Fibroblast of lung (primary cell): ENCODE measurements at regions not wholly inside any gene's neighbourhood (a gene's known extent, or its start where the extent isn't known, plus 50 kb on each side); places are given as distances from the start of the nearest gene placed in this dataset.

Experiments
- DNase-seq, 2 donors: peaks; one replicate each; pipeline versions ENCODE4 v3.0.0 to v3.0.0-alpha.2; 2010; ENCODE audit warnings: low read depth in 2 of 2
- H2AFZ ChIP-seq: 2 replicates; pipeline ENCODE4 v1.5.1; 2012; ENCODE audit warnings: low read length, control low read depth, inconsistent platforms
- H3K27ac ChIP-seq: 2 replicates; pipeline ENCODE4 v1.5.1; 2011; ENCODE audit warnings: low read length, control low read depth; ENCODE audit not compliant: insufficient read depth
- H3K27me3 ChIP-seq: 2 replicates; pipeline ENCODE4 v1.5.1; 2011; ENCODE audit warnings: mild to moderate bottlenecking, low read length; ENCODE audit not compliant: control insufficient read depth, insufficient read depth
- H3K36me3 ChIP-seq: 2 replicates; pipeline ENCODE4 v1.5.1; 2011; ENCODE audit warnings: low read length; ENCODE audit not compliant: control insufficient read depth, insufficient read depth
- H3K4me1 ChIP-seq: 2 replicates; pipeline ENCODE4 v1.5.1; 2011; ENCODE audit warnings: low read length; ENCODE audit not compliant: control insufficient read depth, insufficient read depth; ENCODE audit errors: extremely low read depth
- H3K4me2 ChIP-seq: 2 replicates; pipeline ENCODE4 v1.5.1; 2011; ENCODE audit warnings: low read length, control low read depth; ENCODE audit not compliant: insufficient read depth; ENCODE audit errors: extremely low read depth
- H3K4me3 ChIP-seq, 4 experiments: fragments of 200-600 bp in 1 of 4; sonication (generic) in 1 of 4; replicated peaks in 1 of 4; 2 replicates each; pipeline ENCODE4 v1.5.1; 2011 to 2016; ENCODE audit warnings: low read length in 4 of 4, low read depth in 3 of 4, mild to moderate bottlenecking in 3 of 4, control low read depth in 2 of 4, inconsistent platforms in 1 of 4, mixed read lengths in 1 of 4; ENCODE audit not compliant: insufficient read depth in 1 of 4; ENCODE audit errors: control extremely low read depth in 1 of 4
- H3K79me2 ChIP-seq: 2 replicates; pipeline ENCODE4 v1.5.1; 2012; ENCODE audit warnings: mild to moderate bottlenecking, low read length, inconsistent platforms; ENCODE audit not compliant: control insufficient read depth, insufficient read depth
- H3K9ac ChIP-seq: 2 replicates; pipeline ENCODE4 v1.5.1; 2011; ENCODE audit warnings: mild to moderate bottlenecking, low read length, control low read depth; ENCODE audit not compliant: insufficient read depth
- H3K9me3 ChIP-seq: 2 replicates; pipeline ENCODE4 v1.5.1; 2012; ENCODE audit warnings: low read depth, low read length; ENCODE audit not compliant: control insufficient read depth, insufficient read depth
- H4K20me1 ChIP-seq: 2 replicates; pipeline ENCODE4 v1.5.1; 2011; ENCODE audit warnings: low read length; ENCODE audit not compliant: control insufficient read depth, insufficient read depth; ENCODE audit errors: extremely low read depth
- EZH2 ChIP-seq: IDR thresholded peaks from 2 replicates; pipeline ENCODE4 v1.5.1; 2012; ENCODE audit warnings: low read length, control low read depth, mild to moderate bottlenecking; ENCODE audit errors: missing control alignments
- TF ChIP-seq, protein P1 (sequence below), 2 donors: IDR thresholded peaks in 1 of 2; conservative IDR thresholded peaks in 1 of 2; 1 replicate in 1 of 2; 2 replicates in 1 of 2; pipeline ENCODE4 v1.5.1; 2011 to 2012; ENCODE audit warnings: low read length in 2 of 2, control low read depth in 1 of 2, inconsistent platforms in 1 of 2, low read depth in 1 of 2, mild to moderate bottlenecking in 1 of 2

DNA sequence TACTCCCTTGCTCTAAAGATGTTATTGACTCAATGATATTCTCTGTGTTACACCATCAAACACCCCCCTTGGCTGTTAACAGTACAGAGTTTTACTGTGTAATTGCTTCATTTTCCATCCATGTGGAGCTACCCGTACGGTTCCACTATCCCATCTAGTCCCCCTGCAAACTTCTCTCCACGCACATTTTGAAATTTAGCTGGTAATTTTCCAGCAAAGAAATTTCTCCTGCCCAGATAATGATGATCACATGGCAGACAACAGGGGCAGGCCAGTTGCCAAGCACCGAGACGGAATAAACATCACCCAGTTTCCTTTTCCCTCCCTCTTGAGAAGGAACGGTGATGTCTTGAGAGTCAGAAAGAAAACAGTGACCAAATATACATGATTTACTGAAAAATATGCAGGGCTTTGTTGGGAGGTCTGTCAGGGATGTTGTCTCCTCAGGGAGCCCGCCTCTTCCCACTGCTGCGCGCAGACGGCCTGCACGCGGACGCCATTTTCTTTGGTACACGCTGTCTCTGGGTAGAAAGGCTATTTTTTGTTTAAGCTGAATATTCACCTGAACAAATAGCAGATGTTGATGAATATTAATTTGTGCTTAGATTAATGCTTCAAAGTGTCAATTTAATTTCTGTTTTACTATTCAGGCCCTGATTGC, 109.9 kb downstream of the OLFM4 start:
- no peak overlapping the region for H3K4me3 ChIP-seq
- no peak overlapping the region for H2AFZ ChIP-seq
- no peaks in the 10 kb centered on the region for H4K20me1 ChIP-seq
- H3K27me3 ChIP-seq = no peaks in the 10 kb centered on the region
- DNase-seq = peak in 1 of 2 donors; percentile 23
- H3K9ac ChIP-seq = no peak overlapping the region
- peak overlapping the region; percentile 15 for H3K27ac ChIP-seq
- H3K4me2 ChIP-seq = peak overlapping the region; percentile 38
- no peaks in the 10 kb centered on the region for H3K9me3 ChIP-seq
- H3K79me2 ChIP-seq = no peaks in the 10 kb centered on the region
- TF ChIP-seq EZH2 = no peak
- no peaks in the 10 kb centered on the region for H3K4me1 ChIP-seq
- no peaks in the 10 kb centered on the region for H3K36me3 ChIP-seq

DNA sequence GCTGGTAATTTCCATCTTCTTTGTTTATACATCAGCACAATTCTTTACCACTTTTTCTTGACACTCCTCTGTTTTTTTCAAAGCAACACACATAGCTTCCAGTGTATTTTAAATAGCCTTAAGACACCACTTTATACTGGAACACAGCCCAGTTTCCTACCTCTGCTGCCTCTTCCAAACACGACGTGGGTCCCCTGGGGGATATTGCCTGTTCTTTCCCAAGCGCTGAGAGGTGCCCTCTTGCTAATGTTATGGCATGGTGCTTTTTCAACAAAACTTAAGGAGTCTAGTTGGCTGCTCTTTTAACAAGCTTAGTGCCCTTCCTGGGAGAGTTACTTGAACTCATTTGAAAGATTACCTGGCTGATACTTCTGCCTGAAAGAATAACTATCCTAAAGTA, 112.7 kb downstream of the OLFM4 start:
- Histone ChIP-seq H3K9ac (no peak overlapping the region), H3K9me3 (no peaks in the 10 kb centered on the region), H3K36me3 (no peaks in the 10 kb centered on the region), H4K20me1 (no peaks in the 10 kb centered on the region), H3K4me3 (no peak overlapping the region), H2AFZ (no peak overlapping the region), H3K4me1 (no peaks in the 10 kb centered on the region), H3K27ac (no peak overlapping the region), H3K27me3 (no peaks in the 10 kb centered on the region), H3K79me2 (no peaks in the 10 kb centered on the region), H3K4me2 (no peak overlapping the region)
- no peak for TF ChIP-seq EZH2
- TF ChIP-seq, protein P1, sequence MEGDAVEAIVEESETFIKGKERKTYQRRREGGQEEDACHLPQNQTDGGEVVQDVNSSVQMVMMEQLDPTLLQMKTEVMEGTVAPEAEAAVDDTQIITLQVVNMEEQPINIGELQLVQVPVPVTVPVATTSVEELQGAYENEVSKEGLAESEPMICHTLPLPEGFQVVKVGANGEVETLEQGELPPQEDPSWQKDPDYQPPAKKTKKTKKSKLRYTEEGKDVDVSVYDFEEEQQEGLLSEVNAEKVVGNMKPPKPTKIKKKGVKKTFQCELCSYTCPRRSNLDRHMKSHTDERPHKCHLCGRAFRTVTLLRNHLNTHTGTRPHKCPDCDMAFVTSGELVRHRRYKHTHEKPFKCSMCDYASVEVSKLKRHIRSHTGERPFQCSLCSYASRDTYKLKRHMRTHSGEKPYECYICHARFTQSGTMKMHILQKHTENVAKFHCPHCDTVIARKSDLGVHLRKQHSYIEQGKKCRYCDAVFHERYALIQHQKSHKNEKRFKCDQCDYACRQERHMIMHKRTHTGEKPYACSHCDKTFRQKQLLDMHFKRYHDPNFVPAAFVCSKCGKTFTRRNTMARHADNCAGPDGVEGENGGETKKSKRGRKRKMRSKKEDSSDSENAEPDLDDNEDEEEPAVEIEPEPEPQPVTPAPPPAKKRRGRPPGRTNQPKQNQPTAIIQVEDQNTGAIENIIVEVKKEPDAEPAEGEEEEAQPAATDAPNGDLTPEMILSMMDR (conservative IDR thresholded peaks at IDR 0.05 in 1 of 2, IDR thresholded peaks at IDR 0.05 in 1 of 2; ENCODE audit: low read depth in 1 of 2, low read length in 2 of 2) = no peak
- DNase-seq = no peak

DNA sequence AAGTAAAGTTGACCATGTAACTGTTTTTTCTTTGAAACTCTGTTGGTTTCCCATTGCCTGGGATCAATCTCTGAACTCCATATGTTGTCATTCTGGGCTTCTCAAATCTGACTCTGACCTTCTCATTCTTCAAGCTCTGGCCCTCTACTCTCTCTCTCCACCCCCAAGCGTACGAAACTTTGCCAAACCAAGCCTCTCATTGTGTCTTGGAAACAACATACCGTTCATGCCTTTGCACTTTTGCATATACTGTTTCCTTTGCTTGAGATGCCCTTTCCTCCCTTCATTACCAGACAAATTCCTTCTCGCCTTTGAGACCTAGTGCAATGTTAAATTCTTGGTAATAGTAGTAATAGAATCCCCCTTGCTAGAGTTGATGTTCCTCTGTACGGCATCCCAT, 113.7 kb downstream of the OLFM4 start:
- Histone ChIP-seq H3K4me3 (no peak overlapping the region), H4K20me1 (no peaks in the 10 kb centered on the region), H3K36me3 (no peaks in the 10 kb centered on the region), H3K79me2 (no peaks in the 10 kb centered on the region), H3K27ac (no peak overlapping the region), H2AFZ (no peak overlapping the region), H3K9ac (no peak overlapping the region), H3K27me3 (no peaks in the 10 kb centered on the region), H3K9me3 (no peaks in the 10 kb centered on the region), H3K4me1 (no peaks in the 10 kb centered on the region), H3K4me2 (no peak overlapping the region)
- DNase-seq = peak in 1 of 2 donors; percentile 23
- TF ChIP-seq, protein P1 (conservative IDR thresholded peaks at IDR 0.05 in 1 of 2, IDR thresholded peaks at IDR 0.05 in 1 of 2; ENCODE audit: low read depth in 1 of 2, low read length in 2 of 2) = no peak
- no peak for TF ChIP-seq EZH2
